Heart left ventricle (tissue), 13 donors: ENCODE measurements at regions not wholly inside any gene's neighbourhood (a gene's known extent, or its start where the extent isn't known, plus 50 kb on each side); places are given as distances from the start of the nearest gene placed in this dataset.

ENCODE experiments used
- CTCF ChIP-seq, 12 donors: fragments of 200-600 bp; sonication (generic) in 4 of 12; IDR thresholded peaks; one replicate each; pipeline versions ENCODE4 v1.5.0 to v1.8.0; 2018 to 2022; ENCODE audit warnings: antibody characterized with exemption in 12 of 12, mild to moderate bottlenecking in 5 of 12
- POLR2A ChIP-seq, 2 donors: fragments of 450-650 bp; IDR thresholded peaks; one replicate each; pipeline ENCODE4 v1.6.1; 2017; ENCODE audit warnings: antibody characterized with exemption in 2 of 2, mild to moderate bottlenecking in 2 of 2, moderate library complexity in 2 of 2
- donor health status: ischemic (EF 13 %, LVEDD 7.1; RV severe dilation, severe dysfunction).
- donor health status: DM: no; HTN: yes; CAD: no.
- donor health status: DM: no; HTN: no; CAD: no.
- donor health status: ischemic (EF 25% LVEDD 6.9; RV normal size, moderate dysfunction).
- donor health status: ischemic (EF 25% LVEDD 5.7; RV mildly dilated, moderate dysfunction).
- donor health status: ischemic (EF 35%, LVEDD 5.7; RV mildly dilated, moderate dysfunction).
- donor health status: nonischemic (EF 11% LVEDD 7.7; RV severe dilation, severe dysfunction).
- donor health status: DM: yes; HTN: yes; CAD: no.
- donor health status: PGD.
- donor health status: ischemic (EF 29% LVEDD 5.4; RV normal size, mild dysfunction).
- donor health status: nonischemic (EF 23%, LVEDD 6.1; RV moderate dilation, normal function).

GRCh38 chr9:119501374-119501773, 132.1 kb upstream of the BRINP1 start:
- TF ChIP-seq POLR2A (IDR thresholded peaks at IDR 0.05) = no peak
- no peak for TF ChIP-seq CTCF (IDR thresholded peaks at IDR 0.05)
